ENCODE measurements at regions not wholly inside any gene's neighbourhood (a gene's known extent, or its start where the extent isn't known, plus 50 kb on each side); places are given as distances from the start of the nearest gene placed in this dataset.
"Not testable (repeated sequence)": the region's sequence is repeated elsewhere in the genome, so short reads cannot be mapped to it uniquely, and the experiment has no call there.

DNA sequence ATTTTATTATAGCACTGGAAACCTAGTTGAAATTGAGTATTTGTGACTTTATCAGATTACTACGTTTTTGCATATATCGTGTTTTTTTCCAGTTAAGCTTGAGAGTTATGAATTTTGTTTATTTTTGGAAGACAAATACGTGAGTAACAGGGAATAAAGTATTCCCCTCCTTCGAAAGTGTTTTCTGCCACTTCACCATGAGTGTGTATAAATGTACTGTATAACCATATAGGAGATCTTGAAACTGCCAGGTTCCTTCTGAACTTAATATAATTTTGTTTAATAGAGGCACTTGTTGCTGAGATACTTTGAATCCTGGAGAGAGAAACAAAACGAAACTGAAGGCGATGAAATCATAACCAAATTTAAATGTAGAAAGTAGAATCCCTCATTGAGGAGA is 1004.4 kb upstream of the ZEB2 start:
- DNase-seq = no peak

DNA sequence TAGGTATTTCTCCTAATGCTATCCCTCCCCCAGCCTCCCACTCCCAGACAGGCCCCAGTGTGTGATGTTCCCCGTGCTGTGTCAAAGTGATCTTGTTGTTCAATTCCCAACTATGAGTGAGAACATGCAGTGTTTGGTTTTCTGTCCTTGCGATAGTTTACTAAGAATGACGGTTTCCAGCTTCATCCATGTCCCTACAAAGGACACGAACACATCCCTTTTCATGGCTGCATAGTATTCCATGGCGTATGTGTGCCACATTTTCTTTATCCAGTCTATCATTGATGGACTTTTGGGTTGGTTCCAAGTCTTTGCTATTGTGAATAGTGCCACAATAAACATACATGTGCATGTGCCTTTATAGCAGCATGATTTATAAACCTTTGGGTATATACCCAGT is 999.3 kb upstream of the ZEB2 start:
- DNase-seq = not testable (repeated sequence)

DNA sequence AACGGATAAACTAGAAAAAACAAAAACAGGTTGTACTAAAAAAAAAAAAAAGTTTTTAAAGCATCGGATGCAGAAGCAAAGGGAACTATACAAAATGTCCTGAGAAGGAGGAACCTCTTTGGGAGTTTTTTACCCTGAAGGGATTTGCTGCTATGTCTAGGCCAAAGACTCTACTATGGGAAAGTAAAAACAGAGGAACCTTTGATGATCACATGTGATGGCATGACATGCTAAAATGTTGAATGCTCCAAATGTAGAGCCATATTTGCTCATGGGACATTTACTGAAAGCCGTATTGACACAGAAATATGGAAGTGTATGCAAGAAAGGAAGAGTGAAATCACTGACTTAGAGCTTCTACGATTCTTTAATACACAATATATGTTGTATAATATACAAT is 992.0 kb upstream of the ZEB2 start:
- no peak for DNase-seq

DNA sequence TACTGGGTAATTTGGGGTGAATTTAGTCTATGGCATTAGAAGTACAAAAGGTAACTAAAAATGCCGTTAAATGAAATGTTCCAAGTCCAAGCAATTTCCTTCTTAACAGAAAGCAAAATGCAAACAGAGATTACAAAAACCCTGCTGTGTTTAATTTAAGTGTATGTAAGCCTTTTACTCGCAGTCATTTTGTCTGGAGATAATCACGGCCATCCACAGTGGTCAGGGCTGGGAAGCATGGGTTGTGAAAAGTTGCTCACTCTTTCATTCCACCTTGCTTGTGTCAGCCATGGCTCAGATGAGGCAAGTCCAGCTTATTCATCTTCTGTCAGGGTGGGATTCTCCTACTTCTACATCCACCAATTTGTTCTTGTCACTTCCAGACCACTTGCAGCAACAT is 983.6 kb upstream of the ZEB2 start:
- no peak for DNase-seq

DNA sequence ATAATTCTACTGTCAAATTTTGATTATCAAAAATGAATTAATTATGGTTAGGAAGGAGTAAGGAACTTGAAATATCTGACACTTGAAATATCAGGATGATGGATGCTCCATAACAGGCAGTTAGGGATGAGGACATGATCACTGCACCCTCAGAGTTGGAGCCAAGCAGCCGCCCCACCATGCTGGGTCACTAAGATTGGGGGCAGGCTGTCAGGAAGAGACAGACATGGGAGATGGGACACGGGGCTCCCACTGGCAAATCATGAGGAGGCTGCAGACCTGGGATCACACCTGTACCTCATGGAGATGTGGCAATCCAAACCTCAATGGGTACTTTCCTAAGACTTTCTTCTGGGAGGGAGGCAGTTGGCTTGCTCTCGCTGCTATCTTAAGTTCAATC is 982.0 kb upstream of the ZEB2 start:
- DNase-seq = no peak

DNA sequence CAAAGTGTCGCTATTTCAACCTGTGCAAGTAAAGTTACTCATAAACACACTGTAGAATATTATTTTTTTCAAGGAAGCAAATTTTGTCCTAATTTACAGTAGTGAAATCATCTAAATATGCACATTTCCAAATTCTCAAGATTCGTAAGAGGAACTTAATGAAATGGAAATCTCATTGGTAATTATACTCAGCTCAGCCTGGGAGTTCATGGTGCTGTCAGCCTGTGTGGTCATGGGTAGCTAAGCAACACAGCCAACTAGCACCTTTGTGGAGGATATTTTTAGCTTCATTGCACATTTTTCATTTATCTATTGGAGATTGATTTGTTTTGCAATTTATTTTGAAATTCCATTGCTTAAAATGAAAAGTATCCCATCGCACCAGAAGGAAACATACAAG is 975.7 kb upstream of the ZEB2 start:
- peak; percentile 34 for DNase-seq

DNA sequence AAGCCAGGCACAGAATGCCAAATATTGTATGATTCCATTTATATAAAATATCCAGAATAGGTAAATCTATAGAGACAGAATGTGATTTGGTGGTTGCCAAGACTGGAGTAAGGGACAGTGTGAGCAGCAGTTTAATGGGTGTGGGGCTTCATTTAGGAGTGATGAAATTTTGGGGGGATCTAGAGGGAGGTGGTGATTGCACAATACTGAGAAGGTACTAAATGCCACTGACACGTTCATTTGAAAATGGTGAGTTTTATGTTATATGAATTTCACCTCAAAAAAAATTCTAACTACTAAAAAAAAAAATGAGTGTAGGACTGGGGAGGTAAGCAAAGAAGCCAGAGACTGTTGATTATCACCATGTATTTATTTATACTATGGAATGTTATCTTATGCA is 974.5 kb upstream of the ZEB2 start:
- no peak for DNase-seq

DNA sequence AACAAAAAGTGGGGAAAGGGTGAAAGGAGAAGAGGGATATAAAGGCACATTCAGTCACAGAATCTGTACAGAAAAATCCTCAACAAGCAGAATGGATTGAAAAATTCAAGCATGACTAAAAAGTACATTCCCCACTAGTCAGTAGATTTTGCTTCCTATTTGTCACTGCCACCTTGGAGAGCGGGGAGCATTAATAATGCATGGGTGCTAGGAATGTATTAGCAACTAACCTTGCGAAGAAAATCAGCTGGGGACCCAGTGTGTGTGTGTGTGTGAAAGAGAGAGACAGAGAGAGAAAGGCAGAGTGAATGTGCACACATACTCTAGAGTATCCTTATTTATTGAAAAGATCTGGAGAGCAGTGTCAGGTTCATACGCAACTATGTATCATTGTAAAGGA is 968.7 kb upstream of the ZEB2 start:
- peak; percentile 75 for DNase-seq

DNA sequence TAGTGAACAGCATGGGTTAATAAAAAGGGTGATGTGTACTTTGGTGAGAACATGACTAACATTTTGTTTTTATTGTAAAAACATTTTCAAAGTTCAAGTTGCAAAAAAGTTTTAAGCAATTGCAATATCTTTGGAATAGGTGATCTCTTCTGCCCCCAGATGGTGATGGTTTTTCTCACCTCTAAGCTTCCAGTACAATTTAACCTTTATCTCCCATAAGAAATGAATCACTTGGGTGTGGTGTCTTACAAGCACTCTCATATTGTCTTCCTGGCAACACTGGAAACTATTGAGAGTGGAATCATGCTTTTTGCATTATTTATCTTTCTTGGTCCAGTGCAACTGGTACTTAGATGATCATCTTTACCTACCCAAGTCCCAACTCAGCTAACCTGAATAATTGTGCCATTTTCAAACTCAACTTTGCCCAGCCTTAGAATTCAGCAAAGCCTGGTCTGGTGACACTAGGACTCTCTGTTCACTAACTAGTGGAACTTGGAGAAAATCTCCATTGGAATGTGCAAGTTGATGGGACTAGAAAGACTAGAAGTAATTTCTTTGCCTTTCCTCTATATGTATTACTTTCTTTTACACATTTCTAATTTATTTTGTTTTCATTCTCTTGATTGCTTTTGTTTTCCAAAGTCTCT is 964.7 kb upstream of the ZEB2 start:
- DNase-seq = no peak

DNA sequence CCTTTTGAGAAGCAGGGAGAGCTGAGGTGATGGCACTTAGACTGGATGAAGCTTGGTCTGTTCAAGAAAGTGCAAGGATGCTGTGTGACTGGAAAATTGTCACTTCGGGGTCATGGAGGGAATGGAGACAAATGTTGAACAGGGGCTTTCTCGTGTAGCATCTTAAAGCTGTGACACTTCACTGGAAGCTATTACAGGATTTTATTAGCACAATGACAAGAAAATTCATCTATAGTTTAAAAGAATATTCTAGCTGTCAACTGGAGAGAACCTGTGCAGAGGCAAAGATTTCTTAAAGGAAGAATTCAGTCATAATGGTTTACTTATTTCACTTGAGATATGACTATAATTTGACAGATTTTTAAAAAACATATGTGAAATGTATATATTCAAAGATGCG is 963.9 kb upstream of the ZEB2 start:
- DNase-seq = no peak

DNA sequence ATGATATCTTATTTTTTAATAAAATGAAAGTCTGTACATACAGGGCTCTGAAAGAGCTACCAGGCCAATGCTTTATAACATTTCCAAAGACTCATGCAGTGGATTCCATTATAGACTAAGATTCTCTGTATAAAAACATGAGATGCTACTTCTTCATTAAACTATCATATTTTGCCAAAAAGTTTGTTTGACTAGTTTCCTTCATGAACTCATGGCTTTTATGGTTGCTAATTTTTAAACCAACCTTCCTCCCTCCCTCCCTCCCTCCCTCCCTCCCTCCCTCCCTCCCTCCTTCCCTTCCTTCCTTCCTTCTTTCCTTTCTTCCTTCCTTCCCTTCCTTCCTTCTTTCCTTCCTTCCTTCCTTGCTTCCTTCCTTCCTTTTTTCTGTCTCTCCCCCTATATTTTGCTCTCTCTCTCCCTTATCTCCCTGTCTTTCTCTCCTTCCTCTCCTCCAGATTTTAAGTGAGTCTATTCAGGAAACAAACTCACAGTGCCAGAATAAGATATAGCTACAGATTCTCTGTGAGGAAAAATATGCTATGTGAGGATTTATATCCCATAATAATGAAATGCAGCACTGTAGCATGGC is 961.5 kb upstream of the ZEB2 start:
- no peak for DNase-seq

DNA sequence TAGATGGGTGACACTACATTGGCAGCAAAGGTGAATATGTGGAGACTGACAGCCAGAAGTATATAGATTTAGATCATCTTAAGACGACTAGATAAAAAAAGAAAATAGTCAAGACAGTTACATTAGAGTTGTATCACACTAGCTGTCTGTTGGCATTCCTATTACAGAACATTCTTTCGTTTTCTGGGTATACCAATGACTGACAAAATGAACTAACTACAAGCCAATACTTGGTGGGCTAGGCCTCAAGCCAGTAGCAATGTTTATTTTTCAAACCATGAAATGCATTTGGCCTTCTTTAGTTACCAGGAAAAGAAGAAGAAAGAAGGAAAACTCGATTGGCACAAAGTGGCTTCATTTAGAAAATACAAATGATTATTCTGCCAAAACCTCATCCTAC is 944.9 kb upstream of the ZEB2 start:
- DNase-seq = peak; percentile 10

DNA sequence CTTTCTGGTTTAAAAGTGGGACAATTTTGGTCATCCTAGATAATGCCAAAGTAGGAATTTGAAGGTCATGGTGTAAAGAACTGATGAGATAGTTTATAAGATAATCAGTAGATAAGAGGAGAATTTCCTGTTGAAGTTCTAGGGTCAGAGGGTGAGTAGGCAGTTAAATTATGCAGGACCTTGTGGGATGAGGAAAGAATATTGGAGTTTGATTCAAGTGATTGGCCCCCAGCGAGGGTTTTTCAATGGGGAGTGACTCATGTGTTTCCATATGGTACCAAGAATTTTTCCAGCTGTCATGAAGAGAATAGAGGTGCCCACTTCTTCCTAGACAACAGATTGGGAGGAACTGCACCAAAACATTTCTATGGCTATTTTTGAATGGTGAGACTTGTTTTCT is 940.2 kb upstream of the ZEB2 start:
- DNase-seq = peak; percentile 11

DNA sequence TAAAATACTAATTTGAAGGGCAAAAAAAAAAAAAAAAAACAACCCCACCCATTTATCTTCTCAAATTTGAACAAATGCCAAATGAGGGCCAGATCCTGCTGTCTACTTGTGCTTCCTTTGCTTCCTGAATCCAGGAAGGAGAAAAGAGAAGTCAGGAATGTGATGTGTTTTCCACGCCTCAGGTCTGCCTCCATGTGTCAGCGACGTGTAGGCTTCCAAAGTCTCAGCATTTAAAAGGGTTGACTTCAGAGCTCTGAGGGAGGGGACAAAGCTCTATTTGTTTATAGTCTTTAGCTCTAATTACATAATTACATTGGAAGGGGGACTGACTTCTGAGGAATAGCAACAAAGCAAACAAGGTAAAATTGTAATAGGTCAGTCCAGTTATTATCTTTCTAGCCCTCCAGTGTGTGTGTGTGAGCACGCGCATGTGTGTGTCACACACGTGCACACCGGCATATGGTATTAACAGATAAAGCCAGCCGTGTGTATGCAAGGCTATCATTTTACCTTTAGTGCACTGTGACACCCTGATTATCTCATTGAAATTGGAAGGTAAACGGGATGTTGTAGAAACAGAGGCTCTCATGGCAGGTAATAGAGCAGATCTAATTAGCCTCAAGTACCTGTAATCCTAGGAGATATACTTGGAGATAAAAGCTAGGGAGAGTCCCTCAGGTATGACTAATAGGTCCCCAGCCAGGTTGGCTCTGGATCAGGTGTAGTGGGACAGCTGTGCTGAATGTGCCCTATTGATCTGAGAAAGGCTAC is 911.4 kb upstream of the ZEB2 start:
- DNase-seq = peak; percentile 16

DNA sequence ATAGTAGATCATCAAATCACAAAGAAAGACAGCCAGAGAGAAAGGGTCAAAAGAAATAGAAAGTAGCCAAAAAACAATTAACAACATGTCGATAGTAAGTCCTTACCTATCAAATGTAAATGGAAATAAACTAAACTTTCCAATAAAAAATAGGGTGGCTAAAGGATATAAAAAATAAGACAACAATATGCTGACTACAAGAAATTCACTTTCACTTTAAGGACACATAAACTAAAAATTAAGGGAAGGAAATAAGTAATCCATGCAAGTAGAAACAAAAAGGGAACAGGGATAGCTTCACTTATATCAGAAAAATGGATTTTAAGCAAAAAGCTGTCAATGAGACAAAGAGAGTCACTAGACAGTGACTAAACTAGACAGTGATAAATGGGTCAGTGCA is 903.9 kb upstream of the ZEB2 start:
- no peak for DNase-seq

DNA sequence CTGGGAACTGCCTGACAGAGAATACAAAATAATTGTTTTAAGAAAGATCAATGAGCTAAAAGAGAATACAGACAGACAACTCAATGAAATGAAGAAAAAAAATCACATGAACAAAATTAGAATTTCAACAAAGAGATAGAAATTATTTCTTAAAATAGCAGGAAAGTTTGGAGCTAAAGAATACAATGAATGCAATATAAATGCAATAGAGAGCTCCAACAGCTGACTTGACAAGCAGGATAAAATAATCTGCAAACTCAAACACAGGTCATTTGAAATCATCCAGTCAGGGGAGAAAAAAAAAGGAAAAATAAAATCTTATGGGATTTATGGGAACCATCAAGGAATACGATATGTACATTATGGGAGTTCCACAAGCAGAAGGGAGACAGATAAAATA is 902.7 kb upstream of the ZEB2 start:
- no peak for DNase-seq

DNA sequence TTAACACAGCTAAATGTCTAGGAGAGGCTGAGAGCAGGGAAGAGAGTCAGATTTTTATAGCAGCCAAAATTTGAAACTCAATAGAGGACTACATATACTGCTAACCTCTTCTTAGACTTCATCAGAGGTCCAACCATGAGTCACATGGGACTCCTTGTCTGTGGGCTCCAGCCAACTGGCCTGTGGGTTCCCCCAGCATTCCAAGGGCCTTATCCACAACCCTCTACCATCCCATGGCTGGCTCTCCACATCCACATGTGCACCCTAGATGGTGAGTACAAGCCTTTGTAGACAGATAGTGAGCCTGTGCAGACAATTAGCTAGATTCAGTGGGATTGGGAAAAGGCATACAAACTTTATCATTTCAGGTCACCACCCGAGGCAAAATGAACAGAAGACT is 901.9 kb upstream of the ZEB2 start:
- DNase-seq = no peak

DNA sequence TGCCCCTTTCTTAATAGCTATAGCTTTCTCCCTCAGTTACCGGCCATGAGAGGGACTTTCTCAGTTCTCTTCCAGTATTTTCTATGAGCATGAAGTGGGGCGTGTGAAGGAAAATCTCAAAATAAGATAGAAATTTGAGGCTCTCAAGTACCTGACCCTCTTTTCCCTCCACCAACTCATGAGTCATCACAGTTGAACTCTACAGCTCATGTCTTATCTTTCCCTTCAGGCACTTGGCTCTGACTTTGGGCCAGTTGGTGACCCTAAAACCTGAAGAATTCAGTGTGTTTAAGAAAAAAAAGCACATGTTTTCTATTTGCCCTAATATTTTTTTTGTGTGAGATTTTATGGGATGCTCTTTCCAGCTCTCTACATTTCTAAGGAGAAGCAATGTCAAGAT is 896.7 kb upstream of the ZEB2 start:
- DNase-seq = no peak

DNA sequence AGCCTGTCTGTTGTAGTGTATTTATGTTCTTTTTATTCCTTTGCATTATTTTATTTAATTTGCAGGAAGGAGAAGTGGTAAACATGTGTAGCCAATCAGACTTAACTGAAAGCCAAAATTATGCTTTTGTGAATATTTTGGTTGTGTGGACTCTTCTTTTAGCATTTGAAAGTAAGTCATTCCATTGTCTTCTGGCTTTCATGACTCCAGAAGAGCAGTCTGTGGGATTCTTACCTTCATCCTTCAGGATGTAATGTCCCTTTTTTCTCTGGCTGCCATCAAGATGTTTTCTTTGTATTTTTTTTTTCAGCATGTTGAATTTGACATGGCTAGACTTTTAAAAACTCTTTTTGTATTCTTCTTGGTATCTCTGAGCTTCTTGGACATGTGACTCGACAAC is 895.2 kb upstream of the ZEB2 start:
- DNase-seq = no peak

DNA sequence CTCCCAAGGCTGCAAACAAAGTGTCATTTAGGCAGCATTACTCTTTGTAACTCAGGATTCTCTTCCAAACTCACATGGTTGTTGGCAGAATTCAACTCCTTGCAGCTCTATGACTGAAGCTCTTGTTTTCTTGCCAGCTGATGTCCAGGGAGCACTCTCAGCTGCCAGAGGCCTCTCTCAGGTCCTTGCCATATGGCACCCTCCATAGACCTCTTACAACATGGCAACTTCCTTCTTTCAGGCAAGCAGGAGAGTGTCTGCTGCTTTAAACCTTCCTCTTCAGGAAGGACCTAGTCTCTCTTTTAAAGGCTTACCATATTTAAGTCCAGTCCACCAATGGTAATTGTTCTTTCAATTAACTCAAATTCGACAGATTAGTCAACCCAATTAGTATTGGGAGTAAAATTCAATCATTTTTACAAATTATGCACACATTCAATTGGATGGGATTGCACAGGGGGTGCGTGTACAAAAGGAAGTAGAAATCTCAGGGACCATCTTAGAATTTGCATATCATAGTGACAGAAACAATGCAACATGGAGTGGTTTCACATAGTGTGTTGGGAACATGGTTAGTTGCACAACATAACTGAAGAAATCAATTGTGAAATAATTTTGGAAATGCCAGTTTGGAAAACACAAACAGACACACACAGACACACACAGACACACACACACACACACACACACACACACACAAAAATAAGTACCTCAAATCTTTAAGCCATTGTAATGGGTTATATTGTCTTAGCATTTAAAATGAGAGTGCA is 893.5 kb upstream of the ZEB2 start:
- no peak for DNase-seq

DNA sequence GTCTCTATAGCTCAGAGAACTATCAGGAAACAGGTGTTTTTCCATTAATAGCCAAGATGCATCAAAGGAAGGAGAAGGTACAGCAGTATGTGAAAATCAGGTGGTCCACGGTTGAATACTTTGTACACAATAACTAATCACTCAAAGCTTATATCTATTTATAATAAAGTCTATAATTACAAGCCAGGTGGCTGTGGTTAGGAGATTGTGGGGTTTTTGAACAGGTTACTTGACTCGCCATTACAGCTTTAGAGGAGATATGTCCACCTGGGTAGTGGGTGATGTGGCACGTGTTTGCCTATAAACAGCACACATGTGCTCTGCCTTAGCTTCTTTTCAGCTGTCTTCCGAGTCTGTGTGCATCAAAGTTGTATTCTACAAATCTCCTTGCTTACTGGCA is 892.2 kb upstream of the ZEB2 start:
- no peak for DNase-seq

DNA sequence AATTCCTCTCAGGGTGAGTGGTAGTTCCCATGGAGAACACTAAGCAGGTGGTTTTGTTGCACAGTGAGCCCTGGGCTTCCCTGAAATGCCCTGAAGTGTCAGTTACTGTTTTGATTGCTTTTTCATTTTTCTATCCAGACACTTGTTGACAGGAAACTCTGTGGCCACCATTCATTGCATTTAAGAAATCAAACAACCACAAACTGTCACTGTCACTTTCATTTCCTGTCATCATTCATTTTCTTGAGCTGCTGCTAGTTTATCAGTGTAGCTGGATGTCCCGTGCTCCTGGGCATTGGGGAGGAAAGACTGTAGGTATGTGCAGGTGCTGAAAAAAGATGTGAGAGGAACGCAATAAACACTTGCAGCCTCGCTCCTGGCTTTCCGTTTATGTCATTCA is 891.6 kb upstream of the ZEB2 start:
- no peak for DNase-seq

DNA sequence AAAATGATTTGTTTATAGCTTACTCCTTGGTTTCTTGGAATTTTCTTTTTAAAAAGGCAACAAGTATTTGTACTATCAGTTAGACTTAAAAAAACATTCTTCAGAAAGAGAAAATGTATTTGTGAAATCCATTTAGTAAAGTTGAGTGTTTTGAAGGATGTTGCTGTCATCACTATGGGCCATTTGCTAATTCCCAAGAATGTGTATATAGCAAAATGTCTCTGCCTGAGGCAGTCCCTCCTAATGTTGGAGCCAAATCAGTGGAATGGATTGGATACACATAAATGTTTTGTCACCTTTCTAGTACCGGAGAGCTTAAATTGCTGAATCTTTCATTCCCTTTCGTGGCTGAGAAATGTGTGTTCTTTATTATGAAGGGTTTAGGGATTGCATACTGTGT is 890.2 kb upstream of the ZEB2 start:
- DNase-seq = peak; percentile 3

DNA sequence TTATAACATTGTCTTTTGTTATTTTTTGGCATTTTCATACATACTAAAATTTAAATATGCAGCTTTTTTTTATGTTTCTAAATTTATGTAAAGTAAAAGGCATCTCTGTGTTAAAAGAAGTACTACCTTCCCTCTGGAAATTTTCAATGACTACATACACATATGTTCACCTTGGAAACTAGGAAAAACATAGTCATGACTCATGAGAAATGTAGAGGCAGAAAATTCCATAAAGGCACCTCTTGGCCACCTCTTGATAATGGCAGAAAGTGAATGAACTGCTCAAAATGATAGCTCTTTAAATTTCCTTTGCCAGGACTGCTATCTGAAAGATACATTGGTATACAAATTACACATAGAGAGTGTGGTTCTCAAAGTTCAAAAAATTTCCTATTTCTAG is 889.1 kb upstream of the ZEB2 start:
- DNase-seq = no peak
